HepG2 (cell line): ENCODE measurements at regions not wholly inside any gene's neighbourhood (a gene's known extent, or its start where the extent isn't known, plus 50 kb on each side); places are given as distances from the start of the nearest gene placed in this dataset.

Experiments
- ATAC-seq: fragments of 200-7000 bp; cut with Tn5 transposase; 3 replicates; pipeline ENCODE4 v1.9.1; 2020; ENCODE audit warnings: mild to moderate bottlenecking, moderate library complexity
- BruUV-seq: library from RNA; stranded (reverse); fragments of 400-500 nt; replicated peaks from 2 replicates; lab custom pipeline; 2021; lab: Mats Ljungman, UMichigan
- CTCF ChIA-PET: fragments of 300-600 bp; formaldehyde crosslinking; extraction: SDS; loops from one replicate; lab custom pipeline; 2021; ENCODE audit warnings: low total read pairs, inconsistent platforms, low intra/inter-chr PET ratio; lab: Yijun Ruan, JAX
- POLR2A ChIA-PET: fragments of 350-600 bp; sonication (Branson Sonifier 250); formaldehyde crosslinking; loops from one replicate; lab custom pipeline; 2020; ENCODE audit warnings: antibody characterized with exemption, inconsistent platforms; lab: Yijun Ruan, JAX
- DNase-seq: peaks from one replicate; pipeline ENCODE4 v3.0.0-alpha.2; 2015; ENCODE audit warnings: low spot score
- FAIRE-seq: peaks from 3 replicates; lab custom pipeline; 2011; peaks lifted over from hg19 to GRCh38; lab: Jason Lieb, UNC
- H2AFZ ChIP-seq: one replicate; pipeline ENCODE4 v1.6.1; 2011; ENCODE audit warnings: low read length, inconsistent platforms
- H3K27ac ChIP-seq: fragments of 300-600 bp; 3 replicates; pipeline ENCODE4 v1.8.0; 2011; ENCODE audit warnings: mixed run types, mild to moderate bottlenecking, mixed read lengths, low read length, inconsistent platforms; ENCODE audit not compliant: insufficient read depth; ENCODE audit errors: extremely low read length
- H3K27me3 ChIP-seq, 2 experiments: fragments of 200-600 bp in 1 of 2; 2 replicates in 1 of 2; 3 replicates in 1 of 2; pipeline versions ENCODE4 v1.6.0 to v1.8.0; 2011; ENCODE audit warnings: low read length in 2 of 2, mild to moderate bottlenecking in 2 of 2, moderate library complexity in 2 of 2, inconsistent platforms in 1 of 2; ENCODE audit not compliant: insufficient read depth in 2 of 2, control insufficient read depth in 1 of 2
- H3K36me3 ChIP-seq, 2 experiments: fragments of 200-600 bp in 1 of 2; replicated peaks in 1 of 2; 2 replicates in 1 of 2; 3 replicates in 1 of 2; pipeline versions ENCODE4 v1.5.1 to v1.8.0; 2011; ENCODE audit warnings: low read length in 2 of 2, inconsistent platforms in 1 of 2; ENCODE audit not compliant: insufficient read depth in 2 of 2, control insufficient read depth in 1 of 2
- H3K4me1 ChIP-seq: 2 replicates; pipeline ENCODE4 v1.5.1; 2012; ENCODE audit warnings: low read length, inconsistent platforms; ENCODE audit not compliant: insufficient read depth
- H3K4me2 ChIP-seq: 2 replicates; pipeline ENCODE4 v1.6.0; 2011; ENCODE audit warnings: low read depth, low read length, inconsistent platforms
- H3K4me3 ChIP-seq, 3 experiments: fragments of 200-600 bp in 1 of 3; sonication (generic), shearing (Covaris generic) in 1 of 3; replicated peaks in 1 of 3; 2 replicates each; pipeline ENCODE4 v1.5.1; 2011 to 2016; ENCODE audit warnings: low read length in 3 of 3, inconsistent platforms in 2 of 3, low read depth in 2 of 3, mild to moderate bottlenecking in 2 of 3, control low read depth in 1 of 3, mixed read lengths in 1 of 3; ENCODE audit not compliant: insufficient read depth in 1 of 3
- H3K79me2 ChIP-seq: one replicate; pipeline ENCODE4 v1.6.1; 2011; ENCODE audit warnings: low read length, inconsistent platforms; ENCODE audit not compliant: insufficient read depth
- H3K9ac ChIP-seq: 2 replicates; pipeline ENCODE4 v1.6.0; 2011; ENCODE audit warnings: mild to moderate bottlenecking, low read depth, low read length, inconsistent platforms; ENCODE audit not compliant: insufficient read depth
- H3K9me3 ChIP-seq: 2 replicates; pipeline ENCODE4 v1.5.1; 2012; ENCODE audit warnings: mild to moderate bottlenecking, low read length
- H4K20me1 ChIP-seq: 2 replicates; pipeline ENCODE4 v1.6.0; 2011; ENCODE audit warnings: inconsistent platforms, mild to moderate bottlenecking, low read length, moderate library complexity; ENCODE audit not compliant: insufficient read depth
- AHR ChIP-seq: IDR thresholded peaks from 2 replicates; pipeline ENCODE4 v1.6.1; 2018; ENCODE audit warnings: missing genetic modification reagents, missing compliant biosample characterization
- DMTF1 ChIP-seq: sonication (generic); formaldehyde crosslinking; IDR thresholded peaks from 2 replicates; pipeline ENCODE4 v1.4.0; 2020; ENCODE audit warnings: mild to moderate bottlenecking, missing genetic modification reagents
- EHMT2 ChIP-seq: fragments of 200-600 bp; sonication (generic); IDR thresholded peaks from 2 replicates; pipeline ENCODE4 v1.7.0; 2017; ENCODE audit warnings: antibody characterized with exemption, low read depth, low read length, borderline replicate concordance
- HDAC2 ChIP-seq: sonication (generic); formaldehyde crosslinking; IDR thresholded peaks from 2 replicates; pipeline ENCODE4 v1.4.0; 2020; ENCODE audit warnings: missing genetic modification reagents
- HNF1B ChIP-seq: sonication (generic); formaldehyde crosslinking; IDR thresholded peaks from 2 replicates; pipeline ENCODE4 v1.5.1; 2020; ENCODE audit warnings: mild to moderate bottlenecking, moderate library complexity, missing genetic modification reagents
- HOMEZ ChIP-seq: IDR thresholded peaks from 2 replicates; pipeline ENCODE4 v1.6.1; 2016; ENCODE audit warnings: low read depth
- KDM6A ChIP-seq: IDR thresholded peaks from 2 replicates; pipeline ENCODE4 v1.6.1; 2016; ENCODE audit warnings: low read depth
- KLF12 ChIP-seq: sonication (generic); formaldehyde crosslinking; IDR thresholded peaks from 2 replicates; pipeline ENCODE4 v1.4.0; 2020; ENCODE audit warnings: missing genetic modification reagents, borderline replicate concordance
- MEF2D ChIP-seq: sonication (generic); formaldehyde crosslinking; IDR thresholded peaks from 2 replicates; pipeline ENCODE4 v1.5.1; 2020; ENCODE audit warnings: mild to moderate bottlenecking, missing genetic modification reagents
- MIER3 ChIP-seq: IDR thresholded peaks from 2 replicates; pipeline ENCODE4 v1.6.1; 2016; ENCODE audit warnings: missing compliant biosample characterization, borderline replicate concordance
- PHB2 ChIP-seq: fragments of 450-650 bp; IDR thresholded peaks from 2 replicates; pipeline ENCODE4 v1.6.1; 2018; ENCODE audit not compliant: partially characterized antibody
- THYN1 ChIP-seq: sonication (generic); formaldehyde crosslinking; IDR thresholded peaks from 2 replicates; pipeline ENCODE4 v1.8.1; 2023; ENCODE audit warnings: low read depth, mild to moderate bottlenecking, moderate library complexity, missing genetic modification reagents, borderline replicate concordance
- ZFP62 ChIP-seq: sonication (generic); formaldehyde crosslinking; IDR thresholded peaks from 2 replicates; pipeline ENCODE4 v1.4.0; 2020; ENCODE audit warnings: missing genetic modification reagents
- ZHX2 ChIP-seq, 2 experiments: sonication (generic) in 1 of 2; formaldehyde crosslinking in 1 of 2; IDR thresholded peaks; 2 replicates each; pipeline versions ENCODE4 v1.6.1 to v1.9.0; 2014 to 2022; ENCODE audit warnings: antibody characterized with exemption in 1 of 2, borderline replicate concordance in 1 of 2, inconsistent platforms in 1 of 2, low read depth in 1 of 2, missing genetic modification reagents in 1 of 2
- WGBS: methylation state at CpG from one replicate; pipeline ENCODE4 v1.1.6; 2017; ENCODE audit warnings: low lambda C conversion rate; 5-methylcytosine and 5-hydroxymethylcytosine counted together
- in situ Hi-C: cut with HindIII; loops from 2 replicates; pipeline ENCODE4 v1.10.0; 2017; ENCODE audit warnings: low pct_unique_long_range_greater_than_20kb; ENCODE audit not compliant: extremely low pct_ligation_motif_present
- intact Hi-C: fragments of 100-400 bp; cut with micrococcal nuclease; formaldehyde crosslinking; loops from one replicate; pipeline ENCODE4 v1.10.0; 2022; ENCODE audit not compliant: unreplicated experiment

GRCh38 chr15:38010395-38010794 lies 76.0 kb downstream of the TMCO5A start:
- no peaks in the 10 kb centered on the region for H4K20me1 ChIP-seq
- in situ Hi-C loops: loop anchor here (25.0 kb wide), 1 partner anchor 677 kb away; no protein-coding TSS in a partner anchor
- ATAC-seq (no peak), DNase-seq (no peak), FAIRE-seq (no peak)
- no peak overlapping the region for H3K4me2 ChIP-seq
- intact Hi-C loops: no loop called here
- H3K36me3 ChIP-seq: no peaks in the 10 kb centered on the region
- H3K9me3 ChIP-seq: no peaks in the 10 kb centered on the region
- no peak overlapping the region for H3K27ac ChIP-seq
- H3K9ac ChIP-seq: no peak overlapping the region
- H3K79me2 ChIP-seq: no peaks in the 10 kb centered on the region
- BruUV-seq: no TSS peak
- ChIA-PET POLR2A (no interaction called here), CTCF (no interaction called here)
- no peak overlapping the region for H3K4me3 ChIP-seq
- 15% methylated on average over 6 of the region's 6 CpGs for WGBS
- no peaks in the 10 kb centered on the region for H3K27me3 ChIP-seq
- no peak overlapping the region for H2AFZ ChIP-seq
- no peaks in the 10 kb centered on the region for H3K4me1 ChIP-seq
- TF ChIP-seq AHR (CRISPR knock-in tag) (no peak), EHMT2 (no peak), KLF12 (no peak), DMTF1 (no peak), PHB2 (no peak), MEF2D (CRISPR knock-in tag) (no peak), HOMEZ (CRISPR knock-in tag) (no peak), MIER3 (CRISPR knock-in tag) (no peak), HDAC2 (CRISPR knock-in tag) (no peak), THYN1 (CRISPR knock-in tag) (no peak), HNF1B (CRISPR knock-in tag) (no peak), ZHX2 (IDR thresholded peaks at IDR 0.05; ENCODE audit: low read depth) (no peak), ZHX2 (CRISPR knock-in tag; IDR thresholded peaks at IDR 0.05; ENCODE audit: borderline replicate concordance) (no peak), ZFP62 (CRISPR knock-in tag) (no peak), KDM6A (CRISPR knock-in tag) (no peak)
